Neural progenitor cell (in vitro differentiated cells): ENCODE measurements at regions not wholly inside any gene's neighbourhood (a gene's known extent, or its start where the extent isn't known, plus 50 kb on each side); places are given as distances from the start of the nearest gene placed in this dataset.

Source experiments
- CTCF ChIP-seq: fragments of 200-600 bp; sonication (generic); IDR thresholded peaks from 2 replicates; pipeline ENCODE4 v1.5.1; 2017; ENCODE audit warnings: antibody characterized with exemption, mild to moderate bottlenecking
- EZH2 ChIP-seq: fragments of 200-600 bp; sonication (generic); IDR thresholded peaks from 2 replicates; pipeline ENCODE4 v1.6.1; 2017; ENCODE audit warnings: antibody characterized with exemption, mild to moderate bottlenecking, moderate library complexity
- EZH2phosphoT487 ChIP-seq: fragments of 200-600 bp; sonication (generic); IDR thresholded peaks from 2 replicates; pipeline ENCODE4 v1.6.1; 2017; ENCODE audit warnings: antibody characterized with exemption

- TF ChIP-seq CTCF (no peak), EZH2 (no peak), EZH2phosphoT487 (no peak)
Observed at GRCh38 chr9:113658545-113658895, 195.0 kb downstream of the RGS3 start.
